Astrocyte (in vitro differentiated cells and primary cell): ENCODE measurements at regions not wholly inside any gene's neighbourhood (a gene's known extent, or its start where the extent isn't known, plus 50 kb on each side); places are given as distances from the start of the nearest gene placed in this dataset.

Experiments used
- CTCF ChIP-seq: IDR thresholded peaks from 2 replicates; pipeline ENCODE4 v1.5.1; 2011; ENCODE audit warnings: low read depth, mild to moderate bottlenecking, inconsistent platforms, low read length, moderate library complexity; ENCODE audit not compliant: insufficient read depth
- EZH2 ChIP-seq: IDR thresholded peaks from 2 replicates; pipeline ENCODE4 v1.6.1; 2012; ENCODE audit warnings: mild to moderate bottlenecking, low read length, inconsistent platforms; ENCODE audit not compliant: insufficient read depth

- TF ChIP-seq CTCF = no peak
- TF ChIP-seq EZH2 = no peak
Measured at GRCh38 chr16:17775061-17775460, 304.3 kb upstream of the XYLT1 start.
